Stomach (tissue), 4 donors: ENCODE measurements at regions not wholly inside any gene's neighbourhood (a gene's known extent, or its start where the extent isn't known, plus 50 kb on each side); places are given as distances from the start of the nearest gene placed in this dataset.

ENCODE experiments used
- CTCF ChIP-seq, 7 experiments: fragments of 450-650 bp in 4 of 7; fragments of 200-600 bp in 3 of 7; sonication (generic) in 3 of 7; IDR thresholded peaks; one replicate each; pipeline ENCODE4 v1.5.1; 2016 to 2019; ENCODE audit warnings: antibody characterized with exemption in 7 of 7, control low read depth in 2 of 7, mild to moderate bottlenecking in 1 of 7
- EP300 ChIP-seq: sonication (generic); formaldehyde crosslinking; IDR thresholded peaks from one replicate; pipeline ENCODE4 v1.6.1; 2017; ENCODE audit warnings: antibody characterized with exemption
- POLR2A ChIP-seq, 4 donors: fragments of 450-650 bp; IDR thresholded peaks; one replicate each; pipeline ENCODE4 v1.6.1; 2016; ENCODE audit warnings: antibody characterized with exemption in 4 of 4, control low read depth in 2 of 4, mild to moderate bottlenecking in 1 of 4, moderate library complexity in 1 of 4
- POLR2AphosphoS5 ChIP-seq, 3 donors: sonication (generic); formaldehyde crosslinking; IDR thresholded peaks; one replicate each; pipeline ENCODE4 v1.6.1; 2016; ENCODE audit warnings: antibody characterized with exemption in 3 of 3

GRCh38 chr12:65532764-65533163, 254.3 kb downstream of the MSRB3 start:
- TF ChIP-seq POLR2A (IDR thresholded peaks at IDR 0.05) = no peak
- TF ChIP-seq CTCF (IDR thresholded peaks at IDR 0.05) = no peak
- no peak for TF ChIP-seq POLR2AphosphoS5 (IDR thresholded peaks at IDR 0.05)
- no peak for TF ChIP-seq EP300
